ENCODE measurements at regions not wholly inside any gene's neighbourhood (a gene's known extent, or its start where the extent isn't known, plus 50 kb on each side); places are given as distances from the start of the nearest gene placed in this dataset.

DNA sequence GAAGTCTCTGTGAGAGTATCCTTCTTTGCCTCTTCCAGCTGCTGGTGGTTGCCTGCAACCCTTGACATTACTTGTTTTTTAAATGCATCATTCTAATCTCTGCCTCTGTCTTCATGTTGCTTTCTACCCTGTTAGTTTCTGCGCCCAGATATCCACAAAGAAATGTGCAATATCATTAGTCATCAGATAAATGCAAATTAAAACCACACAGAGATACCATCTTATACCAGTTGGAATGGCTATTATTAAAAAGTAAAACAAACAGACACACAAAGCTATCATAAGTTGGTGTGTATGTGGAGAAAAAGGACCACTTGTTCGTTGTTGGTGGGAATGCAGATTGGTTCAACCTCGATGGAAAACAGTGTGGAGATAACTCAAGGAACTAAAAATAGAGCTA is 517.4 kb downstream of the FAT4 start:
- no peak for TF ChIP-seq SETDB1 (CRISPR knock-in tag; IDR thresholded peaks at IDR 0.05; ENCODE audit: borderline replicate concordance)
- TF ChIP-seq, protein P1, sequence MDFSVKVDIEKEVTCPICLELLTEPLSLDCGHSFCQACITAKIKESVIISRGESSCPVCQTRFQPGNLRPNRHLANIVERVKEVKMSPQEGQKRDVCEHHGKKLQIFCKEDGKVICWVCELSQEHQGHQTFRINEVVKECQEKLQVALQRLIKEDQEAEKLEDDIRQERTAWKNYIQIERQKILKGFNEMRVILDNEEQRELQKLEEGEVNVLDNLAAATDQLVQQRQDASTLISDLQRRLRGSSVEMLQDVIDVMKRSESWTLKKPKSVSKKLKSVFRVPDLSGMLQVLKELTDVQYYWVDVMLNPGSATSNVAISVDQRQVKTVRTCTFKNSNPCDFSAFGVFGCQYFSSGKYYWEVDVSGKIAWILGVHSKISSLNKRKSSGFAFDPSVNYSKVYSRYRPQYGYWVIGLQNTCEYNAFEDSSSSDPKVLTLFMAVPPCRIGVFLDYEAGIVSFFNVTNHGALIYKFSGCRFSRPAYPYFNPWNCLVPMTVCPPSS (IDR thresholded peaks at IDR 0.05): no peak
- no peak for TF ChIP-seq HDAC6 (IDR thresholded peaks at IDR 0.05; ENCODE audit: low read depth, low read length)
- no peak for TF ChIP-seq SYNCRIP (IDR thresholded peaks at IDR 0.05; ENCODE audit: insufficient read depth, low read depth, low read length)
- no peak for TF ChIP-seq PPARG (CRISPR knock-in tag; conservative IDR thresholded peaks at IDR 0.05)
- no peak for TF ChIP-seq TAF1 (CRISPR knock-in tag; IDR thresholded peaks at IDR 0.05)
- no peak for TF ChIP-seq JARID2 (CRISPR knock-in tag; IDR thresholded peaks at IDR 0.05; ENCODE audit: insufficient replicate concordance)
- TF ChIP-seq, protein P2, sequence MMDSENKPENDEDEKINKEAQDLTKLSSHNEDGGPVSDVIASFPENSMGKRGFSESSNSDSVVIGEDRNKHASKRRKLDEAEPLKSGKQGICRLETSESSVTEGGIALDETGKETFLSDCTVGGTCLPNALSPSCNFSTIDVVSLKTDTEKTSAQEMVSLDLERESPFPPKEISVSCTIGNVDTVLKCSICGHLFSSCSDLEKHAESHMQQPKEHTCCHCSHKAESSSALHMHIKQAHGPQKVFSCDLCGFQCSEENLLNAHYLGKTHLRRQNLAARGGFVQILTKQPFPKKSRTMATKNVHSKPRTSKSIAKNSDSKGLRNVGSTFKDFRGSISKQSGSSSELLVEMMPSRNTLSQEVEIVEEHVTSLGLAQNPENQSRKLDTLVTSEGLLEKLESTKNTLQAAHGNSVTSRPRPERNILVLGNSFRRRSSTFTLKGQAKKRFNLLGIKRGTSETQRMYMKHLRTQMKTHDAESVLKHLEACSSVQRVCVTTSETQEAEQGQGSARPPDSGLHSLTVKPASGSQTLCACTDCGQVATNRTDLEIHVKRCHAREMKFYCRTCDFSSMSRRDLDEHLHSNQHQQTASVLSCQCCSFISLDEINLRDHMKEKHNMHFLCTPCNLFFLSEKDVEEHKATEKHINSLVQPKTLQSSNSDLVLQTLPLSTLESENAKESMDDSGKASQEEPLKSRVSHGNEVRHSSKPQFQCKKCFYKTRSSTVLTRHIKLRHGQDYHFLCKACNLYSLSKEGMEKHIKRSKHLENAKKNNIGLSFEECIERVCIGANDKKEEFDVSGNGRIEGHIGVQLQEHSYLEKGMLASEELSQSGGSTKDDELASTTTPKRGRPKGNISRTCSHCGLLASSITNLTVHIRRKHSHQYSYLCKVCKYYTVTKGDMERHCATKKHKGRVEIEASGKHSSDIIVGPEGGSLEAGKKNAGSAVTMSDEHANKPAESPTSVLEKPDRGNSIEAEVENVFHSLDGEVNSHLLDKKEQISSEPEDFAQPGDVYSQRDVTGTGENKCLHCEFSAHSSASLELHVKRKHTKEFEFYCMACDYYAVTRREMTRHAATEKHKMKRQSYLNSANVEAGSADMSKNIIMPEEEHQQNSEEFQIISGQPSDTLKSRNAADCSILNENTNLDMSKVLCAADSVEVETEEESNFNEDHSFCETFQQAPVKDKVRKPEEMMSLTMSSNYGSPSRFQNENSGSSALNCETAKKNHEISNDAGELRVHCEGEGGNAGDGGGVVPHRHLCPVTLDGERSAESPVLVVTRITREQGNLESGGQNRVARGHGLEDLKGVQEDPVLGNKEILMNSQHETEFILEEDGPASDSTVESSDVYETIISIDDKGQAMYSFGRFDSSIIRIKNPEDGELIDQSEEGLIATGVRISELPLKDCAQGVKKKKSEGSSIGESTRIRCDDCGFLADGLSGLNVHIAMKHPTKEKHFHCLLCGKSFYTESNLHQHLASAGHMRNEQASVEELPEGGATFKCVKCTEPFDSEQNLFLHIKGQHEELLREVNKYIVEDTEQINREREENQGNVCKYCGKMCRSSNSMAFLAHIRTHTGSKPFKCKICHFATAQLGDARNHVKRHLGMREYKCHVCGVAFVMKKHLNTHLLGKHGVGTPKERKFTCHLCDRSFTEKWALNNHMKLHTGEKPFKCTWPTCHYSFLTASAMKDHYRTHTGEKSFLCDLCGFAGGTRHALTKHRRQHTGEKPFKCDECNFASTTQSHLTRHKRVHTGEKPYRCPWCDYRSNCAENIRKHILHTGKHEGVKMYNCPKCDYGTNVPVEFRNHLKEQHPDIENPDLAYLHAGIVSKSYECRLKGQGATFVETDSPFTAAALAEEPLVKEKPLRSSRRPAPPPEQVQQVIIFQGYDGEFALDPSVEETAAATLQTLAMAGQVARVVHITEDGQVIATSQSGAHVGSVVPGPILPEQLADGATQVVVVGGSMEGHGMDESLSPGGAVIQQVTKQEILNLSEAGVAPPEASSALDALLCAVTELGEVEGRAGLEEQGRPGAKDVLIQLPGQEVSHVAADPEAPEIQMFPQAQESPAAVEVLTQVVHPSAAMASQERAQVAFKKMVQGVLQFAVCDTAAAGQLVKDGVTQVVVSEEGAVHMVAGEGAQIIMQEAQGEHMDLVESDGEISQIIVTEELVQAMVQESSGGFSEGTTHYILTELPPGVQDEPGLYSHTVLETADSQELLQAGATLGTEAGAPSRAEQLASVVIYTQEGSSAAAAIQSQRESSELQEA (CRISPR knock-in tag; IDR thresholded peaks at IDR 0.05; ENCODE audit: not compliant biosample characterization): no peak
